OCI-LY7 (cell line): ENCODE measurements at regions not wholly inside any gene's neighbourhood (a gene's known extent, or its start where the extent isn't known, plus 50 kb on each side); places are given as distances from the start of the nearest gene placed in this dataset.

Source experiments
- CTCF ChIP-seq: fragments of 200-600 bp; sonication (generic); conservative IDR thresholded peaks from 2 replicates; pipeline ENCODE4 v1.5.1; 2014; ENCODE audit warnings: mild to moderate bottlenecking, antibody characterized with exemption, low read length, moderate library complexity, mixed read lengths
- EZH2phosphoT487 ChIP-seq: fragments of 200-600 bp; sonication (generic); IDR thresholded peaks from 2 replicates; pipeline ENCODE4 v1.6.1; 2018; ENCODE audit warnings: low read depth, borderline replicate concordance, mild to moderate bottlenecking, mixed run types, antibody characterized with exemption, low read length, moderate library complexity, mixed read lengths

GRCh38 chr1:4064150-4064889, 164.2 kb upstream of the C1orf174 start:
- no peak for TF ChIP-seq CTCF
- no peak for TF ChIP-seq EZH2phosphoT487
